ENCODE measurements at regions not wholly inside any gene's neighbourhood (a gene's known extent, or its start where the extent isn't known, plus 50 kb on each side); places are given as distances from the start of the nearest gene placed in this dataset.

- no peak for DNase-seq
These were observed 291.1 kb upstream of the ADAMTS5 start for GRCh38 chr21:27257908-27258556.

- DNase-seq, result no peak
These were observed 290.3 kb upstream of the ADAMTS5 start for GRCh38 chr21:27257226-27257625.

- no peak for DNase-seq
These were observed 284.9 kb upstream of the ADAMTS5 start for GRCh38 chr21:27251752-27252151.

GRCh38 chr21:27250366-27250765, 283.5 kb upstream of the ADAMTS5 start:
- no peak for DNase-seq

- DNase-seq, result no peak
These were observed 281.9 kb upstream of the ADAMTS5 start for GRCh38 chr21:27248814-27249213.

- no peak for DNase-seq
These were observed 279.9 kb upstream of the ADAMTS5 start for GRCh38 chr21:27246741-27247140.

GRCh38 chr21:27244776-27245175, 277.9 kb upstream of the ADAMTS5 start:
- no peak for DNase-seq

GRCh38 chr21:27244352-27244751, 277.5 kb upstream of the ADAMTS5 start:
- DNase-seq, result no peak

GRCh38 chr21:27240839-27241238, 274.0 kb upstream of the ADAMTS5 start:
- no peak for DNase-seq

- DNase-seq, result no peak
These were observed 266.7 kb upstream of the ADAMTS5 start for GRCh38 chr21:27233514-27234115.

GRCh38 chr21:27225940-27226339, 259.1 kb upstream of the ADAMTS5 start:
- no peak for DNase-seq

GRCh38 chr21:27225151-27225550, 258.3 kb upstream of the ADAMTS5 start:
- no peak for DNase-seq

GRCh38 chr21:27224169-27224568, 257.3 kb upstream of the ADAMTS5 start:
- DNase-seq, result no peak

- DNase-seq, result no peak
These were observed 254.2 kb upstream of the ADAMTS5 start for GRCh38 chr21:27221077-27221476.

- no peak for DNase-seq
These were observed 253.5 kb upstream of the ADAMTS5 start for GRCh38 chr21:27220416-27220815.

GRCh38 chr21:27219068-27219467, 252.2 kb upstream of the ADAMTS5 start:
- DNase-seq, result no peak

- no peak for DNase-seq
These were observed 246.4 kb upstream of the ADAMTS5 start for GRCh38 chr21:27213303-27213702.

GRCh38 chr21:27212441-27212840, 245.6 kb upstream of the ADAMTS5 start:
- no peak for DNase-seq

GRCh38 chr21:27209546-27209945, 242.7 kb upstream of the ADAMTS5 start:
- no peak for DNase-seq

- DNase-seq, result no peak
These were observed 239.6 kb upstream of the ADAMTS5 start for GRCh38 chr21:27206368-27206982.

GRCh38 chr21:27202301-27202700, 235.4 kb upstream of the ADAMTS5 start:
- DNase-seq, result no peak

- DNase-seq, result no peak
These were observed 234.3 kb upstream of the ADAMTS5 start for GRCh38 chr21:27201197-27201596.

GRCh38 chr21:27196651-27197050, 229.8 kb upstream of the ADAMTS5 start:
- no peak for DNase-seq

- DNase-seq, result no peak
These were observed 225.5 kb upstream of the ADAMTS5 start for GRCh38 chr21:27192281-27192949.

Measured in CD4-positive, alpha-beta T cell treated with Interferon gamma for 1 hour (primary cell).